A549 (cell line): ENCODE measurements at regions not wholly inside any gene's neighbourhood (a gene's known extent, or its start where the extent isn't known, plus 50 kb on each side); places are given as distances from the start of the nearest gene placed in this dataset.

ENCODE experiments used
- ATAC-seq, 2 experiments: fragments of 200-7000 bp in 1 of 2; fragments of >200 bp in 1 of 2; cut with Nextera tagmentation in 1 of 2; cut with Tn5 transposase in 1 of 2; 3 replicates each; pipeline versions ENCODE4 v1.8.0 to v1.9.1; 2018 to 2020; ENCODE audit warnings: mild to moderate bottlenecking in 1 of 2, moderate library complexity in 1 of 2
- CTCF ChIA-PET: fragments of 300-600 bp; sonication (Branson Sonifier 250); formaldehyde crosslinking; extraction: SDS; loops from one replicate; lab custom pipeline; 2021; ENCODE audit warnings: antibody characterized with exemption, inconsistent platforms; lab: Yijun Ruan, JAX
- POLR2A ChIA-PET: fragments of 350-600 bp; formaldehyde crosslinking; extraction: SDS; loops from one replicate; lab custom pipeline; 2021; ENCODE audit warnings: antibody characterized with exemption, inconsistent platforms; lab: Yijun Ruan, JAX
- DNase-seq, 2 experiments: peaks; one replicate each; pipeline versions ENCODE4 v3.0.0 to v3.0.0-alpha.2; 2011 to 2016; ENCODE audit warnings: low read depth in 1 of 2, low spot score in 1 of 2
- FAIRE-seq: peaks from 2 replicates; lab custom pipeline; 2011; peaks lifted over from hg19 to GRCh38; lab: Jason Lieb, UNC
- H3K27ac ChIP-seq, 2 experiments: fragments of >200 bp; sonication (Bioruptor Twin); formaldehyde crosslinking; 3 replicates each; pipeline ENCODE4 v1.5.1; 2016 to 2017
- H3K4me1 ChIP-seq: fragments of >200 bp; sonication (Bioruptor Twin); formaldehyde crosslinking; 3 replicates; pipeline ENCODE4 v1.6.1; 2016
- H3K4me2 ChIP-seq: fragments of >200 bp; sonication (Bioruptor Twin); formaldehyde crosslinking; 3 replicates; pipeline ENCODE4 v1.6.1; 2016
- H3K4me3 ChIP-seq: fragments of >200 bp; sonication (Bioruptor Twin); formaldehyde crosslinking; 3 replicates; pipeline ENCODE4 v1.5.1; 2016
- H3K9me3 ChIP-seq: fragments of >200 bp; sonication (Bioruptor Twin); formaldehyde crosslinking; 3 replicates; pipeline ENCODE4 v1.6.1; 2016
- BHLHE40 ChIP-seq: IDR thresholded peaks from 2 replicates; pipeline ENCODE4 v1.6.1; 2012; ENCODE audit warnings: low read depth, low read length, inconsistent platforms
- CEBPB ChIP-seq, 2 experiments: fragments of >200 bp in 1 of 2; sonication (Bioruptor Twin) in 1 of 2; formaldehyde crosslinking in 1 of 2; IDR thresholded peaks; 2 replicates each; pipeline ENCODE4 v1.6.1; 2012 to 2016
- CTCF ChIP-seq: fragments of >200 bp; sonication (Bioruptor Twin); formaldehyde crosslinking; IDR thresholded peaks from 3 replicates; pipeline ENCODE4 v1.5.1; 2016
- EP300 ChIP-seq, 2 experiments: fragments of >200 bp; sonication (Bioruptor Twin); formaldehyde crosslinking; IDR thresholded peaks; 2 replicates in 1 of 2; 3 replicates in 1 of 2; pipeline ENCODE4 v1.6.1; 2016 to 2017
- ESRRA ChIP-seq: fragments of 150-350 bp; IDR thresholded peaks from 2 replicates; pipeline ENCODE4 v1.6.1; 2014; ENCODE audit warnings: mild to moderate bottlenecking, low read length, borderline replicate concordance
- FOSB ChIP-seq: fragments of 250-450 bp; sonication (Bioruptor Pico); IDR thresholded peaks from 2 replicates; pipeline ENCODE4 v1.5.0; 2020; ENCODE audit warnings: mild to moderate bottlenecking, moderate library complexity
- FOSL2 ChIP-seq, 2 experiments: fragments of 450-650 bp in 1 of 2; fragments of >200 bp in 1 of 2; sonication (Bioruptor Twin) in 1 of 2; formaldehyde crosslinking; IDR thresholded peaks; 2 replicates each; pipeline versions ENCODE4 v1.5.0 to v1.6.1; 2016 to 2020; ENCODE audit warnings: mild to moderate bottlenecking in 1 of 2, moderate library complexity in 1 of 2
- HEYL ChIP-seq: fragments of 250-450 bp; sonication (Bioruptor Pico); IDR thresholded peaks from 2 replicates; pipeline ENCODE4 v1.8.0; 2021; ENCODE audit warnings: mild to moderate bottlenecking, moderate library complexity
- HOXA7 ChIP-seq: fragments of 250-450 bp; sonication (Bioruptor Pico); IDR thresholded peaks from 2 replicates; pipeline ENCODE4 v1.5.0; 2020; ENCODE audit warnings: mild to moderate bottlenecking, moderate library complexity
- JUN ChIP-seq, 2 experiments: fragments of >200 bp; sonication (Bioruptor Twin); formaldehyde crosslinking; IDR thresholded peaks; 2 replicates in 1 of 2; 3 replicates in 1 of 2; pipeline ENCODE4 v1.6.1; 2016 to 2017
- JUNB ChIP-seq: fragments of >200 bp; sonication (Bioruptor Twin); formaldehyde crosslinking; IDR thresholded peaks from 2 replicates; pipeline ENCODE4 v1.6.1; 2016
- KDM1A ChIP-seq: fragments of 200-600 bp; sonication (generic); IDR thresholded peaks from 2 replicates; pipeline ENCODE4 v1.6.1; 2016; ENCODE audit warnings: low read depth, mild to moderate bottlenecking
- MAFK ChIP-seq: fragments of 450-650 bp; IDR thresholded peaks from 2 replicates; pipeline ENCODE4 v1.6.1; 2014; ENCODE audit not compliant: partially characterized antibody
- MYC ChIP-seq: IDR thresholded peaks from 2 replicates; pipeline ENCODE4 v1.6.1; 2012; ENCODE audit warnings: mild to moderate bottlenecking, inconsistent platforms, low read length, improper control_type of control experiment, borderline replicate concordance
- NPAS2 ChIP-seq: fragments of 250-450 bp; sonication (Bioruptor Pico); IDR thresholded peaks from 2 replicates; pipeline ENCODE4 v1.8.0; 2022; ENCODE audit warnings: mild to moderate bottlenecking, moderate library complexity, borderline replicate concordance
- NR3C1 ChIP-seq: fragments of >200 bp; sonication (Bioruptor Twin); formaldehyde crosslinking; IDR thresholded peaks from 3 replicates; pipeline ENCODE4 v1.6.1; 2017
- POLR2A ChIP-seq: IDR thresholded peaks from 2 replicates; pipeline ENCODE4 v1.6.1; 2012; ENCODE audit warnings: mild to moderate bottlenecking, low read length
- RFX5 ChIP-seq: fragments of 450-650 bp; IDR thresholded peaks from 2 replicates; pipeline ENCODE4 v1.7.1; 2014; ENCODE audit warnings: antibody characterized with exemption, mild to moderate bottlenecking, moderate library complexity
- ZFP36 ChIP-seq: fragments of 450-650 bp; IDR thresholded peaks from 2 replicates; pipeline ENCODE4 v1.6.1; 2014; ENCODE audit warnings: borderline replicate concordance; ENCODE audit not compliant: partially characterized antibody
- whole genome bisulfite sequencing: methylation state at CpG from one replicate; pipeline ENCODE4 v1.1.6; 2017; ENCODE audit errors: missing lambda C conversion rate; 5-methylcytosine and 5-hydroxymethylcytosine counted together
- TF ChIP-seq, protein P1 (sequence below): fragments of 250-450 bp; sonication (Bioruptor Pico); IDR thresholded peaks from 2 replicates; pipeline ENCODE4 v1.5.0; 2021; ENCODE audit warnings: mild to moderate bottlenecking, moderate library complexity, borderline replicate concordance
- TF ChIP-seq, protein P2 (sequence below): fragments of >200 bp; sonication (Bioruptor Twin); formaldehyde crosslinking; IDR thresholded peaks from 2 replicates; pipeline ENCODE4 v1.6.1; 2016
- TF ChIP-seq, protein P3 (sequence below): IDR thresholded peaks from 2 replicates; pipeline ENCODE4 v1.6.1; 2012

- TF ChIP-seq RFX5: no peak
- TF ChIP-seq NR3C1: no peak
- no peak overlapping the region for H3K4me2 ChIP-seq
- H3K9me3 ChIP-seq: no peaks in the 10 kb centered on the region
- DNase-seq (no peak), ATAC-seq (no peak), FAIRE-seq (no peak)
- ChIA-PET POLR2A (no interaction called here), CTCF (interaction anchor here (1.6 kb wide), 1 partner anchor 13 kb away, joined by 6 read pairs; no protein-coding TSS in a partner anchor)
- H3K4me3 ChIP-seq: no peak overlapping the region
- no peaks in the 10 kb centered on the region for H3K4me1 ChIP-seq
- H3K27ac ChIP-seq: no peak overlapping the region
- WGBS: 50% methylated on average over 3 of the region's 3 CpGs
Observed at GRCh38 chr13:73741742-73742141, 392.5 kb downstream of the KLF12 start.

- WGBS: 75% methylated on average over 8 of the region's 8 CpGs
- TF ChIP-seq JUNB (no peak), ZFP36 (no peak), CEBPB (IDR thresholded peaks at IDR 0.05) (no peak), BHLHE40 (no peak), NR3C1 (no peak), EP300 (IDR thresholded peaks at IDR 0.05) (no peak), JUN (IDR thresholded peaks at IDR 0.05) (no peak), MYC (no peak), NPAS2 (CRISPR knock-in tag) (no peak), HEYL (CRISPR knock-in tag) (no peak), HOXA7 (CRISPR knock-in tag) (no peak), CTCF (no peak), MAFK (no peak), FOSL2 (IDR thresholded peaks at IDR 0.05) (no peak), FOSL2 (CRISPR knock-in tag; IDR thresholded peaks at IDR 0.05) (no peak), POLR2A (no peak), ESRRA (no peak)
- TF ChIP-seq, protein P1, sequence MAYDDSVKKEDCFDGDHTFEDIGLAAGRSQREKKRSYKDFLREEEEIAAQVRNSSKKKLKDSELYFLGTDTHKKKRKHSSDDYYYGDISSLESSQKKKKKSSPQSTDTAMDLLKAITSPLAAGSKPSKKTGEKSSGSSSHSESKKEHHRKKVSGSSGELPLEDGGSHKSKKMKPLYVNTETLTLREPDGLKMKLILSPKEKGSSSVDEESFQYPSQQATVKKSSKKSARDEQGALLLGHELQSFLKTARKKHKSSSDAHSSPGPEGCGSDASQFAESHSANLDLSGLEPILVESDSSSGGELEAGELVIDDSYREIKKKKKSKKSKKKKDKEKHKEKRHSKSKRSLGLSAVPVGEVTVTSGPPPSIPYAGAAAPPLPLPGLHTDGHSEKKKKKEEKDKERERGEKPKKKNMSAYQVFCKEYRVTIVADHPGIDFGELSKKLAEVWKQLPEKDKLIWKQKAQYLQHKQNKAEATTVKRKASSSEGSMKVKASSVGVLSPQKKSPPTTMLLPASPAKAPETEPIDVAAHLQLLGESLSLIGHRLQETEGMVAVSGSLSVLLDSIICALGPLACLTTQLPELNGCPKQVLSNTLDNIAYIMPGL: no peak
- TF ChIP-seq, protein P2, sequence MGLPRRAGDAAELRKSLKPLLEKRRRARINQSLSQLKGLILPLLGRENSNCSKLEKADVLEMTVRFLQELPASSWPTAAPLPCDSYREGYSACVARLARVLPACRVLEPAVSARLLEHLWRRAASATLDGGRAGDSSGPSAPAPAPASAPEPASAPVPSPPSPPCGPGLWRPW: no peak
- TF ChIP-seq, protein P3, sequence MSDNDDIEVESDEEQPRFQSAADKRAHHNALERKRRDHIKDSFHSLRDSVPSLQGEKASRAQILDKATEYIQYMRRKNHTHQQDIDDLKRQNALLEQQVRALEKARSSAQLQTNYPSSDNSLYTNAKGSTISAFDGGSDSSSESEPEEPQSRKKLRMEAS: no peak
- TF ChIP-seq, all 56 proteins: peak for 0
- ChIA-PET CTCF (interaction anchor here (1.6 kb wide), 1 partner anchor 14 kb away, joined by 6 read pairs; no protein-coding TSS in a partner anchor), POLR2A (no interaction called here)
- H3K4me2 ChIP-seq: no peak overlapping the region
- H3K4me3 ChIP-seq: no peak overlapping the region
- FAIRE-seq: no peak
- no peak for DNase-seq
- no peaks in the 10 kb centered on the region for H3K4me1 ChIP-seq
- ATAC-seq: no peak
- no peak overlapping the region for H3K27ac ChIP-seq
- no peaks in the 10 kb centered on the region for H3K9me3 ChIP-seq
Observed at GRCh38 chr13:73741111-73741510, 393.1 kb downstream of the KLF12 start.

- ATAC-seq (no peak), FAIRE-seq (no peak), DNase-seq (no peak)
- Histone ChIP-seq H3K4me2 (no peak overlapping the region), H3K4me1 (no peaks in the 10 kb centered on the region), H3K4me3 (no peak overlapping the region), H3K27ac (no peak overlapping the region), H3K9me3 (no peaks in the 10 kb centered on the region)
- ChIA-PET POLR2A (no interaction called here), CTCF (interaction anchor here (1.6 kb wide), 1 partner anchor 14 kb away, joined by 6 read pairs; no protein-coding TSS in a partner anchor)
- 92% methylated on average over 5 of the region's 5 CpGs for WGBS
- TF ChIP-seq, protein P3: no peak
- no peak for TF ChIP-seq KDM1A
- TF ChIP-seq CEBPB (IDR thresholded peaks at IDR 0.05): no peak
- no peak for TF ChIP-seq CTCF
- no peak for TF ChIP-seq FOSB (CRISPR knock-in tag)
Observed at GRCh38 chr13:73740666-73741065, 393.5 kb downstream of the KLF12 start.
